NOMO-1 treated with DMSO at 0.1 percent for 48 hours (cell line): ENCODE measurements at regions not wholly inside any gene's neighbourhood (a gene's known extent, or its start where the extent isn't known, plus 50 kb on each side); places are given as distances from the start of the nearest gene placed in this dataset.

ENCODE experiments used
- DNase-seq: peaks from one replicate; lab custom pipeline; 2025; ENCODE audit not compliant: unreplicated experiment; lab: John Stamatoyannopoulos, UW

- no peak for DNase-seq
Observed at GRCh38 chr11:133697603-133698180, 147.6 kb downstream of the SPATA19 start.

- no peak for DNase-seq
Observed at GRCh38 chr11:133697161-133697560, 148.2 kb downstream of the SPATA19 start.

GRCh38 chr11:133695387-133695786 lies 149.9 kb downstream of the SPATA19 start:
- no peak for DNase-seq

GRCh38 chr11:133694701-133695100 lies 150.6 kb downstream of the SPATA19 start:
- DNase-seq: no peak

GRCh38 chr11:133693110-133693509 lies 152.2 kb downstream of the SPATA19 start:
- DNase-seq: no peak

GRCh38 chr11:133692126-133692934 lies 153.0 kb downstream of the SPATA19 start:
- DNase-seq: no peak

- no peak for DNase-seq
Observed at GRCh38 chr11:133687781-133688180, 155.5 kb upstream of the OPCML start.

GRCh38 chr11:133681901-133682300 lies 149.6 kb upstream of the OPCML start:
- no peak for DNase-seq

- DNase-seq: no peak
Observed at GRCh38 chr11:133679896-133680295, 147.6 kb upstream of the OPCML start.

GRCh38 chr11:133678191-133678590 lies 145.9 kb upstream of the OPCML start:
- no peak for DNase-seq

GRCh38 chr11:133677387-133677786 lies 145.1 kb upstream of the OPCML start:
- DNase-seq: no peak

GRCh38 chr11:133676265-133676664 lies 144.0 kb upstream of the OPCML start:
- no peak for DNase-seq

- peak; percentile 74 for DNase-seq
Observed at GRCh38 chr11:133669371-133670053, 137.2 kb upstream of the OPCML start.

GRCh38 chr11:133663135-133663985 lies 131.1 kb upstream of the OPCML start:
- DNase-seq: no peak

- DNase-seq: no peak
Observed at GRCh38 chr11:133661846-133662245, 129.5 kb upstream of the OPCML start.

GRCh38 chr11:133660202-133660568 lies 127.9 kb upstream of the OPCML start:
- DNase-seq: no peak

- peak; percentile 16 for DNase-seq
Observed at GRCh38 chr11:133659538-133660201, 127.4 kb upstream of the OPCML start.

- no peak for DNase-seq
Observed at GRCh38 chr11:133657054-133657453, 124.8 kb upstream of the OPCML start.

GRCh38 chr11:133656082-133656635 lies 123.9 kb upstream of the OPCML start:
- DNase-seq: no peak

- no peak for DNase-seq
Observed at GRCh38 chr11:133654630-133655212, 122.4 kb upstream of the OPCML start.
